ENCODE measurements at regions not wholly inside any gene's neighbourhood (a gene's known extent, or its start where the extent isn't known, plus 50 kb on each side); places are given as distances from the start of the nearest gene placed in this dataset.
A peak's percentile ranks its signal among the peaks of the same experiment; 100 is the strongest.

GRCh38 chr9:79862921-79863890, 291.4 kb downstream of the TLE4 start:
- no peak for DNase-seq
- H3K4me3 ChIP-seq, result no peak overlapping the region
- intact Hi-C loops (cut with DNase I), result no loop called here
- H3K9me3 ChIP-seq, result no peaks in the 10 kb centered on the region
- 93 to 96% (median 94%) methylated on average over 25 to 32 of the region's 32 CpGs for WGBS, 4 donors
- H3K27me3 ChIP-seq, result no peaks in the 10 kb centered on the region
- TF ChIP-seq POLR2A (IDR thresholded peaks at IDR 0.05), result no peak
- TF ChIP-seq, protein P1, sequence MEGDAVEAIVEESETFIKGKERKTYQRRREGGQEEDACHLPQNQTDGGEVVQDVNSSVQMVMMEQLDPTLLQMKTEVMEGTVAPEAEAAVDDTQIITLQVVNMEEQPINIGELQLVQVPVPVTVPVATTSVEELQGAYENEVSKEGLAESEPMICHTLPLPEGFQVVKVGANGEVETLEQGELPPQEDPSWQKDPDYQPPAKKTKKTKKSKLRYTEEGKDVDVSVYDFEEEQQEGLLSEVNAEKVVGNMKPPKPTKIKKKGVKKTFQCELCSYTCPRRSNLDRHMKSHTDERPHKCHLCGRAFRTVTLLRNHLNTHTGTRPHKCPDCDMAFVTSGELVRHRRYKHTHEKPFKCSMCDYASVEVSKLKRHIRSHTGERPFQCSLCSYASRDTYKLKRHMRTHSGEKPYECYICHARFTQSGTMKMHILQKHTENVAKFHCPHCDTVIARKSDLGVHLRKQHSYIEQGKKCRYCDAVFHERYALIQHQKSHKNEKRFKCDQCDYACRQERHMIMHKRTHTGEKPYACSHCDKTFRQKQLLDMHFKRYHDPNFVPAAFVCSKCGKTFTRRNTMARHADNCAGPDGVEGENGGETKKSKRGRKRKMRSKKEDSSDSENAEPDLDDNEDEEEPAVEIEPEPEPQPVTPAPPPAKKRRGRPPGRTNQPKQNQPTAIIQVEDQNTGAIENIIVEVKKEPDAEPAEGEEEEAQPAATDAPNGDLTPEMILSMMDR (IDR thresholded peaks at IDR 0.05), result no peak
- H3K4me1 ChIP-seq, result peaks cover 0 to 6% (median 0%) of the 10 kb centered on the region in 12 donors
- H3K36me3 ChIP-seq, result no peaks in the 10 kb centered on the region
- ATAC-seq, result no peak
- no peak overlapping the region for H3K27ac ChIP-seq

DNA sequence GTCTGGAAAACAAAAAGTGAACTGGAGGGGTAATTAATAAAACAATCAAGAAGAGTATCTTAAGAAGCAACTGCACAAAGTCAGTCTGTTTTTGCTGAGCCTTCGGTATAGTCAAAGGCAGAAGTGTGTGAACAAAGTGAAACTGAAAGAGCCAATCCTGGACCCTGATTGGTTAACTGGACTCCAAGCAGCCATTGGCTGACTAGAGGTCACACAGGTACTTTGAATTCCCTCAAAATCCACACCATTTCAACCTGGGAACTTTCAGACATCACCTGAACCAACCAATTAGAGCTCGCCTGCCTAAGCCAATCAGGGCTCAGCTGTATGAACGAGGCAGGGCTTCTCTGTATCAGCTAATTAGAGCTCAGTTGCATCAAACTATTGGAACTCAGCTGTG, 286.7 kb downstream of the TLE4 start:
- no peaks in the 10 kb centered on the region for H3K36me3 ChIP-seq
- ATAC-seq, result peak in 1 of 4 donors; percentile 39
- WGBS, 4 donors, result 77 to 90% (median 84%) methylated on average over 3 of the region's 3 CpGs
- no peaks in the 10 kb centered on the region for H3K9me3 ChIP-seq
- peak overlapping the region in 1 of 12 donors; percentile 47 for H3K27ac ChIP-seq
- peak overlapping the region in 1 of 12 donors; percentile 8 for H3K4me3 ChIP-seq
- DNase-seq, result no peak
- TF ChIP-seq POLR2A (IDR thresholded peaks at IDR 0.05), result no peak
- TF ChIP-seq, protein P1 (IDR thresholded peaks at IDR 0.05), result no peak
- H3K27me3 ChIP-seq, result no peaks in the 10 kb centered on the region
- intact Hi-C loops (cut with DNase I), result no loop called here
- H3K4me1 ChIP-seq, result peaks cover 0 to 15% (median 0%) of the 10 kb centered on the region in 12 donors

DNA sequence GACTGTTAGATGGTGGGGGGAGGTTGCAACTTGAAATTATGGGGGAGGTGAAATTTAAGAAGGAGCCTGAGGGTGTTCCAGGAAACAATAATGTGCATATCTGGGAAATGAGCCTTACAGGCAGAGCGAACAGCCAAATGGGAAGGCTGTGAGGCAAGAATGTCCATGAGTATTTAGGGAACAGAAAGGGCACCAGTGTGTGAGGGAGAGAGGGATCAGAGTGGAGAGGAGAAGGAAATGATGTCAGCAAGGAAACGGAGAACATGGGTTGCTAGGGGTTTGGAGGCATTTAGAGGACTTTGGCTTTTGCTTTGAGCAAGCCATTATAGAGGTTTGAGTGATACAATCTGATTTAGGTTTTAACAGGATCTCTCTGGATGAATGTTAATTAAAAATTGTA, 285.4 kb downstream of the TLE4 start:
- H3K36me3 ChIP-seq, result no peaks in the 10 kb centered on the region
- WGBS, 4 donors, result 69 to 77% (median 70%) methylated on average over 2 of the region's 2 CpGs
- DNase-seq, result no peak
- peak overlapping the region in 1 of 12 donors; percentile 47 for H3K27ac ChIP-seq
- peak in 2 of 4 donors; percentile 31 to 41 for ATAC-seq
- H3K9me3 ChIP-seq, result no peaks in the 10 kb centered on the region
- TF ChIP-seq, protein P1 (IDR thresholded peaks at IDR 0.05), result no peak
- intact Hi-C loops (cut with DNase I), result no loop called here
- H3K27me3 ChIP-seq, result no peaks in the 10 kb centered on the region
- H3K4me3 ChIP-seq, result no peak overlapping the region
- peaks cover 0 to 15% (median 0%) of the 10 kb centered on the region in 12 donors for H3K4me1 ChIP-seq

GRCh38 chr9:79847074-79847473, 275.3 kb downstream of the TLE4 start:
- Histone ChIP-seq H3K9me3 (peaks cover 0 to 38% (median 20%) of the 10 kb centered on the region in 12 donors), H3K27me3 (no peaks in the 10 kb centered on the region), H3K4me3 (no peak overlapping the region), H3K4me1 (no peaks in the 10 kb centered on the region), H3K36me3 (no peaks in the 10 kb centered on the region), H3K27ac (no peak overlapping the region)
- TF ChIP-seq, protein P1 (IDR thresholded peaks at IDR 0.05), result no peak
- no peak for DNase-seq
- ATAC-seq, result no peak
- intact Hi-C loops (cut with DNase I), result no loop called here
